Mammary epithelial cell (primary cell): ENCODE measurements at regions not wholly inside any gene's neighbourhood (a gene's known extent, or its start where the extent isn't known, plus 50 kb on each side); places are given as distances from the start of the nearest gene placed in this dataset.

Source experiments
- EZH2 ChIP-seq: IDR thresholded peaks from 2 replicates; pipeline ENCODE4 v1.6.1; 2012; ENCODE audit warnings: low read length, inconsistent platforms, borderline replicate concordance
- TF ChIP-seq, protein P1 (sequence below), 2 donors: IDR thresholded peaks in 1 of 2; conservative IDR thresholded peaks in 1 of 2; 2 replicates each; pipeline ENCODE4 v1.5.1; 2011 to 2012; ENCODE audit warnings: inconsistent platforms in 2 of 2, low read length in 2 of 2, mild to moderate bottlenecking in 2 of 2, control low read depth in 1 of 2, low read depth in 1 of 2; ENCODE audit not compliant: insufficient read depth in 1 of 2; ENCODE audit errors: extremely low read depth in 1 of 2

- TF ChIP-seq, protein P1, sequence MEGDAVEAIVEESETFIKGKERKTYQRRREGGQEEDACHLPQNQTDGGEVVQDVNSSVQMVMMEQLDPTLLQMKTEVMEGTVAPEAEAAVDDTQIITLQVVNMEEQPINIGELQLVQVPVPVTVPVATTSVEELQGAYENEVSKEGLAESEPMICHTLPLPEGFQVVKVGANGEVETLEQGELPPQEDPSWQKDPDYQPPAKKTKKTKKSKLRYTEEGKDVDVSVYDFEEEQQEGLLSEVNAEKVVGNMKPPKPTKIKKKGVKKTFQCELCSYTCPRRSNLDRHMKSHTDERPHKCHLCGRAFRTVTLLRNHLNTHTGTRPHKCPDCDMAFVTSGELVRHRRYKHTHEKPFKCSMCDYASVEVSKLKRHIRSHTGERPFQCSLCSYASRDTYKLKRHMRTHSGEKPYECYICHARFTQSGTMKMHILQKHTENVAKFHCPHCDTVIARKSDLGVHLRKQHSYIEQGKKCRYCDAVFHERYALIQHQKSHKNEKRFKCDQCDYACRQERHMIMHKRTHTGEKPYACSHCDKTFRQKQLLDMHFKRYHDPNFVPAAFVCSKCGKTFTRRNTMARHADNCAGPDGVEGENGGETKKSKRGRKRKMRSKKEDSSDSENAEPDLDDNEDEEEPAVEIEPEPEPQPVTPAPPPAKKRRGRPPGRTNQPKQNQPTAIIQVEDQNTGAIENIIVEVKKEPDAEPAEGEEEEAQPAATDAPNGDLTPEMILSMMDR (conservative IDR thresholded peaks at IDR 0.05 in 1 of 2, IDR thresholded peaks at IDR 0.05 in 1 of 2; ENCODE audit: extremely low read depth in 1 of 2, insufficient read depth in 1 of 2, low read depth in 1 of 2, low read length in 2 of 2) = no peak
- no peak for TF ChIP-seq EZH2
Measured at GRCh38 chr16:35207059-35207999, 1747.9 kb downstream of the TP53TG3F start.
